T-helper 2 cell treated with Interferon-gamma antibody and Interleukin-4, amounts not matched to agents 5 μg/mL and 100 μg/mL, for 36 hours (primary cell): ENCODE measurements at regions not wholly inside any gene's neighbourhood (a gene's known extent, or its start where the extent isn't known, plus 50 kb on each side); places are given as distances from the start of the nearest gene placed in this dataset.
"Not testable (repeated sequence)": the region's sequence is repeated elsewhere in the genome, so short reads cannot be mapped to it uniquely, and the experiment has no call there.

Experiments
- DNase-seq: peaks from one replicate; pipeline ENCODE4 v3.0.0; 2021; ENCODE audit warnings: low spot score
- H3K27ac Mint-ChIP-seq: one replicate; pipeline ENCODE4 v1.8.0; 2021; ENCODE audit warnings: mild to moderate bottlenecking, mixed read lengths
- H3K27me3 Mint-ChIP-seq: one replicate; pipeline ENCODE4 v1.8.0; 2021; ENCODE audit warnings: low read depth, mixed read lengths
- H3K36me3 Mint-ChIP-seq: one replicate; pipeline ENCODE4 v1.8.0; 2021; ENCODE audit warnings: low read depth, mixed read lengths
- H3K4me1 Mint-ChIP-seq: one replicate; pipeline ENCODE4 v1.8.0; 2021; ENCODE audit warnings: low read depth, mixed read lengths
- H3K4me3 Mint-ChIP-seq: one replicate; pipeline ENCODE4 v1.8.0; 2022; ENCODE audit warnings: mild to moderate bottlenecking, moderate library complexity, mixed read lengths
- H3K9me3 Mint-ChIP-seq: one replicate; pipeline ENCODE4 v1.8.0; 2021; ENCODE audit warnings: mixed read lengths

DNA sequence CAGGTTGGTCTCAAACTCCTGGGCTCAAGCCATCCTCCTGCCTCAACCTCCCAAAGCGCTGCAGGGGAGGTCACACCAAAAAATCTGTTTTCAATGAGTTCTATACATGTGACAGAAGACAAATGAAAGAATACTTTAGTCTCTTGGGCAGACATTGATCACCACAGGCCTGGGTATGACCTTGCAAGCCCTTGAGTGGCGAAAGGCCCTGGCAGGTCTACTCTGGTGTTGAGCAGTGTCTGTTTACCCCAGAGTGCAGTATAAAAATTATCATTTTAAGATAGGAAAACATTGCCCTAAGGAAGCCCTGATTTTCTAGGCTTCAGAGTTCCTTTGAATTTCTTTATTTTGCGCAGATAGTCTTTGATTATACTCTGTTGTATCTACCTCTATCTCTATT lies 61.6 kb upstream of the GBE1 start:
- H3K9me3 Mint-ChIP-seq = no peaks in the 10 kb centered on the region
- no peak overlapping the region for H3K4me3 Mint-ChIP-seq
- H3K27me3 Mint-ChIP-seq = peaks cover 3% of the 10 kb centered on the region
- no peak for DNase-seq
- H3K27ac Mint-ChIP-seq = no peak overlapping the region
- H3K36me3 Mint-ChIP-seq = no peaks in the 10 kb centered on the region
- H3K4me1 Mint-ChIP-seq = no peaks in the 10 kb centered on the region

DNA sequence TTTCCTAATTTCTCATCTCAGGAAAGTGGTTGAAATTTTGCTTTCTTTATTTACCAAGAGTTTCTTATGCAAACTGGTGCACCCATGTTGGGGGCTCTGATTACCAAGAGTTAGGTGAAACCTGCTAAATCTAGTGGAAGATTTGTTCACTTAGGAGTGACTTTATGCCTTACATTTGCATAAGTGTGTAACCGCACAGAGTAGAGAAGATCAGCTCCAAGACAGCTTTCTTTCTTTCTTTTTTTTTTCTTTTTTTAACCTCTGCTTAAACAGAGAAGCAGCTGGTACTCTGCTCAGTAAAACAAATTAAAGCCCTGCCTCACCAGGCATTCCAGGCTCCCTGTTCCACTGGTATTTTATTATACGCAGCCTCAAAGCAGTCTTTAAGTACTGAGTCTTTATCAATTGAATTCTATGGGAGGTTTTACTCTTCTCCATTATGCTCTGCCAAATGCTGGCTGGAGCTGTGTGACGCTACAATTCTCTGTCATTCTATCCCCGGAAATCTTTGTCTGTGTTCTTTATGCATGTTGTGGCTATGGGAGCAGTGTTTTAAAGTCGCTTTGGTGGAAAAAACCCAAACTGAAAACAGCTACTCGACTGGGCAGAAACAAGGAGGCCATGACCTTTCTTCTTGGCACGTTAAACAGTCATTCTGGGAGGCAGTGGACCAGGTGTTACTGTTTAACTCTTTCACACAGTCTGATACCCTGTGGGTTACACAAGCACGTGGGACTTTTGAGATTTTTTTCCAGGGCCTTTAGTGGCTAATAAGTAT lies 55.2 kb upstream of the GBE1 start:
- Mint-ChIP-seq H3K9me3 (no peaks in the 10 kb centered on the region), H3K36me3 (no peaks in the 10 kb centered on the region), H3K27me3 (no peaks in the 10 kb centered on the region), H3K27ac (no peak overlapping the region), H3K4me1 (no peaks in the 10 kb centered on the region), H3K4me3 (no peak overlapping the region)
- no peak for DNase-seq

DNA sequence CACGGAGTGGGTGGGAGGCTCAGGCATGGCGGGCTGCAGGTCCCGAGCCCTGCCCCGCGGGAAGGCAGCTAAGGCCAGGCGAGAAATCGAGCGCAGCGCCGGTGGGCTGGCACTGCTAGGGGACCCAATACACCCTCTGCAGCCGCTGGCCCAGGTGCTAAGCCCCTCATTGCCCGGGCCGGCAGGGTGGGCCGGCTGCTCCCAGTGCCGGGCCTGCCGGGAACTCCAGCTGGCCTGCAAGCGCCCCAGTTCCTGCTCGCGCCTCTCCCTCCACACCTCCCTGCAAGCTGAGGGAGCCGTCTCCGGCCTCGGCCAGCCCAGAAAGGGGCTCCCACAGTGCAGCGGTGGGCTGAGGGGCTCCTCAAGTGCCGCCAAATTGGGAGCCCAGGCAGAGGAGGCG lies 50.7 kb upstream of the GBE1 start:
- H3K27me3 Mint-ChIP-seq, H3K4me3 Mint-ChIP-seq, H3K36me3 Mint-ChIP-seq, H3K4me1 Mint-ChIP-seq, H3K27ac Mint-ChIP-seq, H3K9me3 Mint-ChIP-seq, DNase-seq: not testable (repeated sequence)
